Calu3 (cell line): ENCODE measurements at regions not wholly inside any gene's neighbourhood (a gene's known extent, or its start where the extent isn't known, plus 50 kb on each side); places are given as distances from the start of the nearest gene placed in this dataset.

ENCODE experiments used
- BruUV-seq: library from RNA; stranded (reverse); fragments of 400-500 nt; replicated peaks from 2 replicates; lab custom pipeline; 2021; lab: Mats Ljungman, UMichigan
- CTCF ChIA-PET: fragments of 300-600 bp; sonication (Branson Sonifier 250); formaldehyde crosslinking; loops from one replicate; lab custom pipeline; 2022; ENCODE audit warnings: antibody characterized with exemption; lab: Charles Lee
- DNase-seq: peaks from one replicate; pipeline ENCODE4 v3.0.0; 2022
- H3K27ac Mint-ChIP-seq: one replicate; pipeline ENCODE4 v1.8.0; 2022; ENCODE audit warnings: mixed read lengths; ENCODE audit not compliant: unreplicated experiment
- H3K27me3 Mint-ChIP-seq: one replicate; pipeline ENCODE4 v1.8.0; 2022; ENCODE audit warnings: mixed read lengths; ENCODE audit not compliant: unreplicated experiment
- H3K36me3 Mint-ChIP-seq: one replicate; pipeline ENCODE4 v1.8.0; 2022; ENCODE audit warnings: mild to moderate bottlenecking, moderate library complexity, mixed read lengths; ENCODE audit not compliant: insufficient read depth, unreplicated experiment
- H3K4me1 Mint-ChIP-seq: one replicate; pipeline ENCODE4 v1.8.0; 2022; ENCODE audit warnings: mild to moderate bottlenecking, low read depth, mixed read lengths; ENCODE audit not compliant: unreplicated experiment
- H3K4me3 Mint-ChIP-seq: one replicate; pipeline ENCODE4 v1.8.0; 2022; ENCODE audit warnings: mild to moderate bottlenecking, low read depth, moderate library complexity, mixed read lengths; ENCODE audit not compliant: unreplicated experiment
- H3K9me3 Mint-ChIP-seq: one replicate; pipeline ENCODE4 v1.8.0; 2022; ENCODE audit warnings: low read depth, mixed read lengths; ENCODE audit not compliant: unreplicated experiment
- intact Hi-C: fragments of 100-400 bp; cut with micrococcal nuclease; formaldehyde crosslinking; loops from one replicate; pipeline ENCODE4 v1.10.0; 2022; ENCODE audit not compliant: unreplicated experiment
- TF ChIP-seq, protein P1 (sequence below): fragments of 200-600 bp; IDR thresholded peaks from one replicate; pipeline ENCODE4 v1.8.0; 2022; ENCODE audit warnings: antibody characterized with exemption; ENCODE audit not compliant: unreplicated experiment

GRCh38 chr9:88320748-88321415, 67.4 kb upstream of the SPIN1 start:
- H3K4me3 Mint-ChIP-seq, result no peak overlapping the region
- no peak overlapping the region for H3K27ac Mint-ChIP-seq
- no peaks in the 10 kb centered on the region for H3K4me1 Mint-ChIP-seq
- CTCF ChIA-PET, result no interaction called here
- no TSS peak for BruUV-seq
- intact Hi-C loops, result no loop called here
- no peaks in the 10 kb centered on the region for H3K9me3 Mint-ChIP-seq
- DNase-seq, result no peak
- TF ChIP-seq, protein P1, sequence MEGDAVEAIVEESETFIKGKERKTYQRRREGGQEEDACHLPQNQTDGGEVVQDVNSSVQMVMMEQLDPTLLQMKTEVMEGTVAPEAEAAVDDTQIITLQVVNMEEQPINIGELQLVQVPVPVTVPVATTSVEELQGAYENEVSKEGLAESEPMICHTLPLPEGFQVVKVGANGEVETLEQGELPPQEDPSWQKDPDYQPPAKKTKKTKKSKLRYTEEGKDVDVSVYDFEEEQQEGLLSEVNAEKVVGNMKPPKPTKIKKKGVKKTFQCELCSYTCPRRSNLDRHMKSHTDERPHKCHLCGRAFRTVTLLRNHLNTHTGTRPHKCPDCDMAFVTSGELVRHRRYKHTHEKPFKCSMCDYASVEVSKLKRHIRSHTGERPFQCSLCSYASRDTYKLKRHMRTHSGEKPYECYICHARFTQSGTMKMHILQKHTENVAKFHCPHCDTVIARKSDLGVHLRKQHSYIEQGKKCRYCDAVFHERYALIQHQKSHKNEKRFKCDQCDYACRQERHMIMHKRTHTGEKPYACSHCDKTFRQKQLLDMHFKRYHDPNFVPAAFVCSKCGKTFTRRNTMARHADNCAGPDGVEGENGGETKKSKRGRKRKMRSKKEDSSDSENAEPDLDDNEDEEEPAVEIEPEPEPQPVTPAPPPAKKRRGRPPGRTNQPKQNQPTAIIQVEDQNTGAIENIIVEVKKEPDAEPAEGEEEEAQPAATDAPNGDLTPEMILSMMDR, result no peak
- no peaks in the 10 kb centered on the region for H3K27me3 Mint-ChIP-seq
- H3K36me3 Mint-ChIP-seq, result no peaks in the 10 kb centered on the region

DNA sequence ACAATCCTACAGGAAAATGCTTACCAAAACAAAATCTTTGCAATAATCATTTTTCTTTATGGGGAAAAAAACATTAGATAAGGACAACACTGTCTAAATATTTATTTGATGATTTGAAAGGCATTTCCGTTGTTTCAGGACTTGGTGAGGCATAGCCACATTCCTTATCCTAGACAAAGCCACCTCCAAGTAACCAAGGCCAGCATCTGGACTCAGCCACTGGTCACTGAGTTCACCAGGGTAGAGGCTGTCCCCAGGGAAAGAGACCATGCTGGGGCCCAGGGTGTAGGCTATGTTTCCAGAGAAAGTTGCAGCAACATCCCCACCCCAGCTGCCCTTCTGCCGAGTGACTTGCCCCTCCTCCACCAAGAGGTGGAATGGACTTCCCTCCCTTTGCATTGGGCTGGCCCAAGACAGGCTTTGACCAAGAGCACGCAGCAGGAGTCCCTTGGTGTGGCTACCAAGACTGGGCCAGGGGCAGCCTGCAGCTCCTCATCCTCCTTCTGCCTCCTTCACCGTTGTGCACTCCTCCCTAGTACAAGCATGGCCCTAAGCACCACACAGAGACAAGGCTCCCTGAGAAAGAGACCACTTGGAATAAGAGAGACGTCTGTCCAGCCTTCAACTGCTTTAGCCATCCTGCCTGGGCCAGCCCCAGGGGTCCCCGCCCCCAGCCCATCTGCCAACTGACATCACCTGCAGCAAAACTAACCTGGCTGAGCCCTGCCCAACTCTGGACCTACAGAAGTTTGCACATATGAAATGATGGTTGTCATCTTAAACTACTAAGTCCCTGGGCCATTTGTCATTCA, 68.1 kb upstream of the SPIN1 start:
- intact Hi-C loops, result no loop called here
- H3K9me3 Mint-ChIP-seq, result no peaks in the 10 kb centered on the region
- H3K36me3 Mint-ChIP-seq, result no peaks in the 10 kb centered on the region
- no peaks in the 10 kb centered on the region for H3K4me1 Mint-ChIP-seq
- no peak overlapping the region for H3K4me3 Mint-ChIP-seq
- TF ChIP-seq, protein P1, result no peak
- no TSS peak for BruUV-seq
- no peaks in the 10 kb centered on the region for H3K27me3 Mint-ChIP-seq
- no peak overlapping the region for H3K27ac Mint-ChIP-seq
- no peak for DNase-seq
- CTCF ChIA-PET, result no interaction called here

DNA sequence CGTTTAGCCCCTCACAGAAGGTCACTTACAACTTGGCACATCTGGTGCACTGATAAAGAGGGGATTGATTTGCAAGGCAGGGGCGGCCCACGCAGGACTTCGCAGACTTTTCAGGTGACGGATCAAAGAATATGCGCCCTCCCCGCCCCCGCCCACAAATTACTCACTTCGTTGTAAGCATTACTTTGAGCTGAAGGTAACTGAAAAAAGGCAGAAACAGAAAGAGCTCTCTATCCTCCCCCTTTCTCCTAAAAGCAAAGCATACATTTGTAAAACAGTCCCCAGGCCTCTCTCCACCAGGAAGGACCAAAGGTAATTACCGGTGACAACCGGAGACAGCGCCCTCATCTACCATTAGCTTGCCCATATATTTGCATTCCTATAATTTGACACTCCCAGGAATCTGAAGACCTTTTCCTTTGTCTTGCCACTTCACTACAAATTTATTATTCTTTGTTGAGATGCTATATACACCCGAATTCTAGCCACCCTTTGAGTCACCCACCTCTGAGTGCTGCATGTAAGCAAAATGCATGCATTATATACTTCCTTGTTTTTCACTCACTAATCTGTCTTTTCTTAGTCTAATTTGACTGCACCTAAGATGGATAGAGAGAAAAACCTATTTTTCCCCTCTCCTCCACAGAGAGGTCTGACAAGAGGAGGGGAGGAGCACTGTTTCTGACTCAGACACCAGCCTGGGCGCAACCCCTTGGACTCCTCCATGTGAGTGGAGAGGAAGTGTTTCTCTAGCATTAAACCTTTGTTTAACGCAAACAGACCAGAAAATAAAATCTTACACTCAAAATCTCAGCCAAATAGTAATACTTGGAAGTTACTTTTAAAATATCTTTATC, 74.7 kb upstream of the SPIN1 start:
- Mint-ChIP-seq H3K4me3 (no peak overlapping the region), H3K9me3 (no peaks in the 10 kb centered on the region), H3K27ac (no peak overlapping the region), H3K27me3 (no peaks in the 10 kb centered on the region), H3K36me3 (no peaks in the 10 kb centered on the region), H3K4me1 (no peaks in the 10 kb centered on the region)
- TF ChIP-seq, protein P1, result no peak
- no TSS peak for BruUV-seq
- CTCF ChIA-PET, result interaction anchor here (0.6 to 0.7 kb wide), 2 partner anchors 9 to 12 kb away, joined by 3 read pairs; no protein-coding TSS in a partner anchor
- no peak for DNase-seq
- intact Hi-C loops, result no loop called here

- Mint-ChIP-seq H3K4me3 (no peak overlapping the region), H3K9me3 (no peaks in the 10 kb centered on the region), H3K27ac (no peak overlapping the region), H3K27me3 (no peaks in the 10 kb centered on the region), H3K36me3 (no peaks in the 10 kb centered on the region), H3K4me1 (no peaks in the 10 kb centered on the region)
- CTCF ChIA-PET, result interaction anchor here (0.7 kb wide), 1 partner anchor 13 kb away, joined by 3 read pairs; no protein-coding TSS in a partner anchor
- DNase-seq, result no peak
- TF ChIP-seq, protein P1, result no peak
- intact Hi-C loops, result no loop called here
- no TSS peak for BruUV-seq
Measured at GRCh38 chr9:88312517-88313103, 75.6 kb upstream of the SPIN1 start.
